HuH-7 (cell line): ENCODE measurements at regions not wholly inside any gene's neighbourhood (a gene's known extent, or its start where the extent isn't known, plus 50 kb on each side); places are given as distances from the start of the nearest gene placed in this dataset.
"Not testable (repeated sequence)": the region's sequence is repeated elsewhere in the genome, so short reads cannot be mapped to it uniquely, and the experiment has no call there.

Experiments
- DNase-seq: peaks from one replicate; pipeline ENCODE4 v3.0.0; 2011; ENCODE audit warnings: low spot score

DNA sequence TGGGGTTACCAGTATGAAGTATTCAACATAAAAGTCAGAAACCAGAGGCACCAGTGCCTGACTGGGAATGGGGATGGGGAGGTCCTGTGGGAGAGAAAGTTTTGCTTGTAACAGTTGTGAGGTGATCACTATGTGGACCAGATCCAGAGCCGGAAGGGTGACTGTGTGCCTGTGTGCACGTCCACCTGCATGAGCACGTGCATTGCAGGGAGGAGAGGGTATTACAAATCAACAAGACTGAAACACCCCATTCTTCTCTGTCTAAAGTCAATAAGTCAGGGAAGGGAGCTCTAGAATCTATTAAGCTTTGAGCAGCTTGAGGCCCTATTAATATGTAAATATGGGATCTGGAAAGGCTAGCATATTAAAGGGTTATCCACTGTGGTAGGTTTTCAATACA is 241.0 kb upstream of the ACVR2A start:
- no peak for DNase-seq

DNA sequence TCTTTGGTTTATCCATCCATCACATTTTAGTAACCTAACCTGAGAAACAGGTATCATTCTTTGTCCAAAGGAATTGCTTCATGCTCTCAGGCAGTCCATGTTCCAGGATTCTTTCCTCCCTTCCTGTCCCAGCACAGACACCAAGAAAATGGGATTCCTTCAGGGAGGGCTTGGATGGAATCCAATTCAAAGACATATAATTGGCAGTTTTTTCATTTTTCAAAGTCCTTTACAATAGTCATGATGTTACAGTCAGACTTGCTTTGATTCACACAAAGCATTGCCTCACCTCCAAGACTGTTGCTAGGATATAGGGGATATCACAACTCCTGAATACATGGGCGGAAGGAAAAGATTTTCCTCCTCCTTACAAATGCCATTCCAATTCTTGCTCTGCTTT is 241.4 kb upstream of the ACVR2A start:
- no peak for DNase-seq

DNA sequence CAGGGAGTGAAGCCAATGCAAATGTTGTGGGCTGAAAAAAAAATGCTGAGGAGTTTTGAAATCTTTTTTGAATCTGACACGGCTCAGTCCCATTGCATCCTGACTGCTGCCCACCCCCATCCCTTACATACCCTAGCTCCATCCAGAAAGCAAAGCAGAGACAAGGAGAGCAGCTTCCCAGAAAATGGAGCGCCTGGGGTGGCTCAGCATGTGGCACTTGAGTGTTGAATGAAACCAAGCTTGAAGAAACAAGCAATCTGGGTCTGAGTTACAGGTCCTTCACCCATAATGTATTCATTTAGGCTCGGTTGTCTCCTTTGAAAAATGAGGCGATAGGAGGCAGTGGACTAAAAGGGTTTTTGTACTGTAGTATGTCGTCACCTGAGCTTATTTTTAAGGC is 244.2 kb upstream of the ACVR2A start:
- DNase-seq, result no peak

DNA sequence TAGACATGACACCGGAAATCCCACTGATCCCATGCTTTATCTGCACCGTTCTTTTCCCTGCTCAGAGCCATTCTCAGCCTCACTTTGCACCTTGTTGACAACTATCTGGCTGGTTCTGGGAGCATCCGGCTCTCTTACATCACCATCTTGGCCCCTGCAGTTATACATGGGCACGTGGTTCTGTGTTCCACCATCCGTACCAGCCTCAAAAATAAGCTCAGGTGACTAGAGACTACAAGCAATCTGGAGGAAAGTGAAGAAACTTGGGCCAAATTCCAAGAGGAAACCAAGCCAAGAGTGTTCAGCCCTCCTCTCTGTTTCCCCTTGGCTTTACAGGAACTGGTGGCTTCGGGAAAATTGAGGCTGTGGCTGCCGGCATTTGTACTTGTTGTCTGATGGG is 244.6 kb upstream of the ACVR2A start:
- DNase-seq, result no peak

DNA sequence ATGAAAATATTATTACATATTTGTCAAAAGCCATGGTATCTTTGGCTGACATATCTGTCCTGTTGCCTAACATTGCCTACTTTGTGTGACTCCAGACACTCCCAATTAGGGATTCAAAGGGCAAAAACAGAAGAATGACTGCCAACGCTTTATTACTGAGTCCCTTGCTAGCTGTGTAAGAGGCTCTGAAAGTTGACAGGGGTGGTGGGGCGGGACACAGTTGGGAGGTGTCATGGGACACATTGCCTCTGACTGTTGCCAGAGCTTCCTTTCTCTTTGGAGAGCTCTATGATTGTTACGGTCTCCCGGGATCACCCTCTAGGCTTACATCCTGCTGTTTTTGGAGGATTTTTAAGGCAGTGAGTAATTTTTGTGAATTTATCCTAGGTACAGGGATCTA is 249.6 kb upstream of the ACVR2A start:
- no peak for DNase-seq

DNA sequence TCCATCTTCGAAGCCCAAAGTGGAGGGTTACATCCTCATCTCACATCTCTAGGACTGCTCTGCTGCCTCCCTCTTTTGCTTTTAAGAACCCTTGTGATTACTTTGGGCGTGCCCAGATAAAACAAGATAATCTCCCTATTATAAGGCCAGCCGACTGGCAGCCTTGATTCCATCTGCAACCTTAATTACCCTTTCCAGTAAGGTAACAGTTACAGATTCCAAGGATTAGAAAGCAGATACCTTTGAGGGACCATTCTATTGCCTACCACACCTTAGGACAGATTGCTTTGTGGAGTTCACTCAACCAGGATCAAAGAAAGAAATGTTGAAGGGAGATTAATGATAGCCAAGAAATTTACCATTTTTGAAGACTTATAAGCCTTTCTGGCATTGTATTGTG is 250.8 kb upstream of the ACVR2A start:
- DNase-seq, result no peak

DNA sequence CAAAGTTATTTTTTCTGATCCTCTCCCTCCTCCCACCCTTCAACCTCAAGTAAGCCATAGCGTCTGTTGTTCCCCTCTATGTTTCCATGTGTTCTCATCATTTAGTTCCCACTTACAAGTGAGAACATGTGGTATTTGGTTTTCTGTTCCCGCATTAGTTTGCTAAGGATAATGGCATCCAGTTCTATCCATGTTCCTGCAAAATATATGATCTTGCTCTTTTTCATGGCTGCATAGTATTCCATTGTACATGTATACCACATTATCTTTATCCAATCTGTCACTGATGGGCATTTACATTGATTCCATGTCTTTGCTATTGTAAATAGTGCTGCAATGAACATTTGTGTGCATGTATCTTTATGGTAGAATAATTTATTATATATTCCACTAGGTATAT is 252.0 kb upstream of the ACVR2A start:
- not testable (repeated sequence) for DNase-seq

DNA sequence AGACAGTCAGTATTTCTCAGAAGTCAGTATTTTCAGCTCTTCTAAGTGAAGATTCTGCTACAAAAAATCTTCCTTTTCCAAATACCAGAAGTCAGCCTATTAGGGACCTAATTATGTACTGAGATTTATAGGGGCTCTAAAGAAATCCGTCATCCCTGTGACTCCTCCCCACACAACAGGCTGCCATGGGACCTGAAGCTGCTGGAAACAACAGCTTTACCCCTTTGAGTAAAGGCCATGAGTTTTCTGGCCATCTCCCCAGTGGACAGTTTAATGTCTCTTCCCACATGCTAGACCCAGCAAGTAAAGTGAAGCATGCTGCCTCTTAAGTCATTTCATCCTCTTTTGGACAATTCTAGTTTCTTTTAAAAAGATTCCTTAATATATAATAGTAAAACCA is 255.7 kb upstream of the ACVR2A start:
- no peak for DNase-seq

DNA sequence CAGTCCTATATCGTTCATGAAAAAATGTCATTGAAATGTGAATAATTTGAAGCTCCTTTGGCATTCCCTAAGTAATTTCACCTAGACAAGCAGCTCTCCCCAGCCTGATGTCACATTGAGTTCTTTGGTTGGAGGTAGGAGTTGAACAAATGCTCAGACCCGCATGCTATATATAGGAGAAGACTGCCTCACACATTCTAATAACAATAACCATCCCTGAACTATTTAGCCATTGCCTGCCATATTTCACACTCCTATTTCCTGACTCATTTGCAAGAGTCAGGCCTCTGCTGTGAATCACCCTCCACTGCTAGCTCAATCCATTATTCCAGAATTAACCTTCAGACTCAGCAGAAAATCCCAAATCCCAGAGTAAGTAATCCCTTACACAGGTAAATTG is 256.6 kb upstream of the ACVR2A start:
- DNase-seq, result no peak

DNA sequence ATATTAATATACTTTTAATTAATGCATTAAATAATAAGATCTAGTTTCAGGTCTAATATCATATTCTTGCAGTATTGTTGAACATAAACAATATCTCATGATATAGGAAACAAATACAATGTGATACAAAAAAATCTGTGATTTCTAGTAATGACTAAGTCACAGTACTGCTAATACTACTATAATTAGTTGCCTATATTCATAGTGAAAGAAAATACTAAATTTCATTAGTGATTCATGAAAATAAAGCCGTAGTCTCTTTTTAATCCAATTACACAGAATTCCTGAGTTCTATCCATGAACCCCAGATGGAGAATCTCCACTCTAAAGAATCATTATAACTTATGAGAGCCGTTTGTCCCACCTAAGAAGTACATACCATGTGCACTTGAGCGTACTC is 266.3 kb upstream of the ACVR2A start:
- DNase-seq, result no peak

DNA sequence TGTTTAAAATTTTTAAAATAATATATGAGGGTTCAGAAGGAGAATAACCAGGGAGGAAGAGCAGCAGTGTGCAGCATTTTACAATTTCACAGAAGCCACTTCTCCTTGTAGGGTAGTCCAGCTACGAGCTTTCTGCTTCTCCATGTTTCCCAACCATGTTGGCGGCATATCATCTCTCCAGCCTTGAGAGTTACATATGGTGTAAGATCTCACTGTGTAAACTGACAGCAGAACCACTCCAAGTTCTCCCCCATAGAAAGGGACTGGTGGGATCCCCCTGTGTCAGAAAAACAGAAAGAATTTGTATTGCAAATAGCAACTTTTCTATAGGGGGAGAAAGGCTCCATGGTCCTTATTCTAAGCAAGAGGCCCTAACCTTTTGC is 266.8 kb upstream of the ACVR2A start:
- no peak for DNase-seq

DNA sequence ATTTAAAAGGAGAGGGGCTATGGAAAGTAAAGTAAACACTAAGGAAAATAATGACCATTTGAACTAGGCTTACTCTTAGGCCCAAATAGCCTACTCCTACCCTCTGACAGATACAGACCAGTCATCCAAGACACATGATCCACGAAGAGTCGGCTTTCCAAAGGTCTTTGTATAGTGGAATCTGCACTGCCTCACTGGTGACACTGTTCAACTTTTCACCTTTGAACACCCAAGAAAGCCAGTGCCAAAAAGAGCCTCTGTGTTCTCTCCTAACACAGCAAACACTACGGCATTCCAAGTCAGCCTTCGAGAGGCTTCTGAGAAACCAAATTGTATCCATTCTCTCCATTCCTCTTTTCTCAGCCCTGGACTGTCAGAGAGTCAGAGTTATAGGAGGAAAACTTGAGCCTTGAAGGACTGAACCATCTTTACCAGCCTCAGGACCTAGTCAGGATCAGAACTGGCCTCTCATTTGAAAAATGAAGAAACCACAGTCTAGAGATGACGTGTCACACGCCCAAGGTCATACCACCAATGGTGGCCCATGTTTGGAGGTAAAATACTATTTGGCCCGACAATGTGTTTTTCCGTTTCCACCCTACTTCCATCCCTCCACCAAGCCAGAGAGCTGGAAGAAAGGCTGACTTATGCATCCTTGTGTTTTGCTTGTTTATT is 267.4 kb upstream of the ACVR2A start:
- no peak for DNase-seq

DNA sequence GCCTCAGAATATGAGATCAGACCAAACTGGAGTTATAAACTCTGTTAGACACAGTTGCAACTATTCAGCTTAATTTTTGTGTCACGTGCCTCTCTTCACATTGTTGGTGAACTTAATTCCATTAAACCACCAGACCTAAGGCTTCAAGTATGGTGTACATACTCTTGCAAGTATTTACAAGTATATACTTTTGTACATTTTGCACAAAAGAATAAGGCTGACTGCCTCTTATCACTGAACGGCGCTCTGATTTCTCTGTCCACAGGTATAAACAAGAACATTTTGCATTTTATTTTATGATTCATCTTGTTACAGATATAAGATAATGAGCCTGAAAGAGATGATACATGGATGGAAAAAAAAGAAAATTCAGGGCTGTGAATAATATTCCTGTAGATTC is 269.7 kb upstream of the ACVR2A start:
- no peak for DNase-seq

DNA sequence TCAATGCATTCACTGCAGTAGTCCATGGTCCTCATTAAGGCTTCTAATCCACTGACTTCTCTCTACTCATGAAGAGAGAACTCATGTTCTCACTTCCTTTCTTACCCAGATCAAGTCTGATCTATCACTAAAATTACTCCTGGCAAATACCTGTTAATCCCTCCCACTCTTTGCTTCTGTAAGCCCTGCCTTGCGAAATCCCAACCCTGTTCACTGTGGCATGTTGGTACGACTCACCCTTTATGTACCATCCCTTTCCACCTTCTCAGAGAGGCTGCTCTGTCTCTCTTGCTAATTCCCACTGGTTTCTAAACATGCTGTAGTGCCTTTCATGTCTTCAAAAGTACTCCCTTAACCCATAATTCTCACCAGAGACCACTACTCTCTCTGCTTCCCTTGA is 272.2 kb upstream of the ACVR2A start:
- DNase-seq, result no peak

DNA sequence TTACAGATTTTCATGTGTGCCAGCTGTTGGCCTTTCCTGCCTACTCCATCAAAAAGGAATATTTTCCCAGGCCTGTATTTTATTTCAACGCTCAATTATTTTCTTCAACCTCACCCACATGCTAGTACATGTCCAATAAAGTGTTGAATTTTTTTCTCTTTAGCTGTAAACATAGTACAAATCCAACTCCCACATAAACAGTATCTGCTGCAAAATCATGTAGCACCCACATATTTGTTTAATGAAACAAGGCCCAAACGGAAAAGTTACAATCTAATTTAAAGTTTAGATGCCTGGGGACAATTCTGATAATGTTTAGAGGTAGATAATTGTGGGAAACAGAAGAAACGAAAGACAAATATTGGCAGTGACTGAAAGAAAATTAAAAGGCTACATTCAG is 275.4 kb upstream of the ACVR2A start:
- DNase-seq, result no peak

DNA sequence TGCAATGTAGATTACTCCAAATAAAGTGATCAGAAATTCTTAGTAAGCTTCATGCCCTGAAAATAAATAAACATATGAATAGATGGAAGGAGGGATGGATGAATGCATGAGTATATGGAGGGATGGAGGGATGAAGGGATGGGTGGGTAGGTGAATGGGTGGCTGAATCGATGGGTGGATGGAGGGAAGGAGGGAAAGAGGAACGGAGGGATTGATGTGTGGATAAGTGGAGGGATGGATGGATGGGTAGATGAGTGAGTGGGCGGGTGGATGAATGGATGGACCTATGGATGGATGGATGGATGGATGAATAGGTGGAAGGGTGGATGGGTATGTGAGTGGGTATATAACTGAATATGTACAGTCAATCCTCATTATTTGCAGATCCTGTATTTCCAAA is 276.7 kb upstream of the ACVR2A start:
- DNase-seq, result no peak

DNA sequence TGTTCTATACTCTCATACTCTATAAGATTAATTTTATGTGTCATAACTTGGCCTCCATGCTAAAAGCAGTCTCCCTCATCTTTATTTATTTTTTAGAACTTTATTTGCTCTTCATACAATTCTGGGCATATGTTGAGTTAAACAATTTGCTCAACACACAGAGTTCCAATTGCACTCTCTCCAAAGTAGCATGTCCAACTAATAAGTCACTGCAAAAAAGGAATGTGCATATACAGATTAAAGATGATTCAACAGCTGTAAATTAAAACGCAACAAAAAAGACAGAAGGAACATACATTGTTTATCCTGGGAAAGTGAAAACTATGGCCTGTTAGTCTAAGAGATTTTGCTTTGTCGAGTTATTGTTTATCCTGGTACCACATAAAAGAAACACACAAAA is 277.7 kb upstream of the ACVR2A start:
- DNase-seq, result no peak

DNA sequence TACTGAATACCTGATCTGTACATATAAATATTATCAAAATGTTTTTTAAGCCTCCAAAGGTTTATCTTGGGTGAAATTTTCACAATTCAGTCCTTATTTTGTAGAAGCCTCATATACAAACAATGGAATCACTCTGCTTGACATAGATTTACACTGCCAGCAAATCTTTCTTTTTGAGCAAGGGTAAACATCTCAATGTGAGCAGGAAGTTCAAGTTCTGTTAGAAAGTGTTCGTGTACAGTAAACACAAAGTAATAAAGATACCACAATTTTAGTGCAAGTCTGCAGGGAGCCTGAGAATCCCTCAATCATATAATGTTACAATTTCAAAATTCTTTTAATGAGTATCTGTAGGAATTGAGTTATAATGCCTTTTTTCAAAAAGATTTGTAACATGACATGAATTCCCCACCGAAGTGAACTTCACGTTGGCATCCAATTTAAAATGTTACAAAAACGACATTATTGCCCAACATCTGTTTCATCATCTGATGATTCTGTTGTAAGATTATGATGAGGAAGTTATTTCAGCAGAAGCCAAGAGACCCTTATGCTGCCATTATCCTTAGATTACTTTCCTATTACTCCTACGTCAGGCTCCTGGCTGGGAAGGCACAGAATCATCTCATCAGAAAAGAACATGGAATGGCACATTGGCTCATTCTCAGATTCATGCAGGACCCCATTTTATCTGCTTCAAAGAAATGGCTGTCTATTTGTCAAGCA is 283.9 kb upstream of the ACVR2A start:
- no peak for DNase-seq

DNA sequence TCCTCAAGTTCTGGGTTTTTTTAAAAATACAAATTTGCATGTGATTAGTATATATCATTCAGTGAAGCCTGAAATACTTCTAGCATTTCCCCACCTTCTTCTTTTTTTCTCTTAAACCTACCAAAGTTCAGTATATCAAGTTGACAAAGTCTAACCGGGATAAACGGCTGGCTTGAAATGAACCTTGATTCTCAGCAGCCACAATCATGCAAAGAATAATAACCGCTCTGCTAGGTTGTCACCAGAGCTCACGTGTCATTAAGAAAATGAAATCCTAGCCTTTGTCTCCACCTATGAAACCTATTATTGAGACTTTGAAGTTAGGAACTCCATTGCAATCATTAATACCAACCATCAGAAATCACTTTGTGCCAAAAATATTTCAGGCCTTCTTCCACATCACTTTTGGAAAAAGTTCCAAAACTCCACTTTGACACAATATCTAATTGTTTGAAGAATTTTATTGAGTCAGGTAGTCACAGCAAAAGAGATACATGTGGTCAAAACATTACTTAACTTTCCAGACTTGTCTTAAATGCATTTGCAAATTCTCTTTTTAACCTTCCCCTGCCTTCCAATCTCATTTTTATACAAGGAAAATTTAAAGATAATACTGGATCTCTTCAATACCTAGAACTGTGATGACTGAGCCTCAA is 285.6 kb upstream of the ACVR2A start:
- DNase-seq, result no peak

DNA sequence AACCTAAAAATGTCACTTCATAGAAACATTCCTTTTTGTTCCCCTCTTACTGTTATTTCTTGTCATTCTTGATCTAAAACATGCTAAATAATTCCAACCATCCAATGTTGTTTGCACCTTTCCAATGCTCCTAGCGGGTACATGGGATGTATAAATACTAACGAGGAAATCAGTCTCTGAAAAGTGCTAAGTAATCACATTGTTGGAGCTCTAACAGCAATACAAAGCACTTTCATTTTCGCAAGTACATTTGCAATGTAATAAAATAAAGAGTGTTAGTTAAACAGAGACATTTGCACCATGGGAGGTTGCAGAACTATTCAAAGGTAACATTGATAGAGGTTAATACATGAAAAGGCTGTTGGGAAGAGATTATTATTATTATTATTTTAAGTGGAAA is 286.2 kb upstream of the ACVR2A start:
- no peak for DNase-seq

DNA sequence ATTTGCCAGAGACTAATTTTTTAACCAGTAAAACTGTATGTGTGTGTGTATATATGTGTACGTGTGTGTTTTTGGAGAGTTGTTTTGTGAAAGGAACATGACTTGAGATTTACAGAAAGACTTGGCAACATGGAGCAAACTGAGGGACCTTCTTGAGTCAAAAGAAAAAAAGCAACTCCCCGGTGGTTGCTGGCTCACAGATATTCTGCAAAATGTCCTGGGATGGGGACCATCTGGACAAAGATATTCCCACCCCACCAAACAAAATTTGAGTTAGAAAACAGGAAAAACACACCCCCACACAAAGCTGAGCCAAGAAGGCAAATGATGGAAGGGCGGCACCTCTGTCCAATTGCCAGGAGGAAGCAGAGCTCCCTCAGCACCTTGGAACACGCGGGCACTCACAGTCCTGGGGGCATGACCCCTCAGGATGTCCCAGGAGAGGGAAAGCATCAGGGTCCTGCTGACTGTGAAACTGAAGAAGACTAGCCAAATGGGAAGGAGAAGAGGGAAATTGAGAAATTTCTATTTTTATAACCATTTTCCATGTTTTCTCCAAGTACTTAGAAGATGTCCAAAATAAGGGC is 290.2 kb upstream of the ACVR2A start:
- no peak for DNase-seq

DNA sequence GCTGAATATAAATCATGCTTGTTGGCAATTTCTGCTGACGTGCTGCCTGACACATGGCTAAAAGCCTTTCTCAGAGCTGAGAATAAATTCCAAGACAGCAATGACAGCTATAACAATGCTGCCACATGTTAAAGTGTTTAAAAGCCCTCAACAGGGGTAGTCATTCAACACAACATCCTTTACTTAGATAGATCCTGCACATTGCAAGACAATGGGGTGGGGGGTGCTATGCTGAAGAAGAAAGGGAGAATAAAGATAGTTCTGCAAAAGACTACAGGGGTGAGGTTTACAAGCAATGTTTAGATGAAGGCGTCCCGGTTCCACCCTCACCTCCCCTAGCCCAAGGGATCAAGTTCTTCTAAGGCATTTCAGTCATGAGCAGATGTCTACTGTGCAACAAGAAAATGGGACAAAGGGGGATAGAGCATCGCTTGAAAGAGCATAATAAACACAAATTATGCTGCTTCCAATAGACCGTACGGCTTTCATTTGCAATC is 291.0 kb upstream of the ACVR2A start:
- no peak for DNase-seq
